GM12873 (cell line): ENCODE measurements at regions not wholly inside any gene's neighbourhood (a gene's known extent, or its start where the extent isn't known, plus 50 kb on each side); places are given as distances from the start of the nearest gene placed in this dataset.
A peak's percentile ranks its signal among the peaks of the same experiment; 100 is the strongest.

Source experiments
- CTCF ChIP-seq: IDR thresholded peaks from 2 replicates; pipeline ENCODE4 v1.5.1; 2012; ENCODE audit warnings: low read depth, mild to moderate bottlenecking, moderate library complexity, low read length, control low read depth; ENCODE audit not compliant: insufficient read depth; ENCODE audit errors: missing control alignments

- TF ChIP-seq CTCF: no peak
These were observed 110.7 kb upstream of the GZMB start for GRCh38 chr14:24744641-24745040.

DNA sequence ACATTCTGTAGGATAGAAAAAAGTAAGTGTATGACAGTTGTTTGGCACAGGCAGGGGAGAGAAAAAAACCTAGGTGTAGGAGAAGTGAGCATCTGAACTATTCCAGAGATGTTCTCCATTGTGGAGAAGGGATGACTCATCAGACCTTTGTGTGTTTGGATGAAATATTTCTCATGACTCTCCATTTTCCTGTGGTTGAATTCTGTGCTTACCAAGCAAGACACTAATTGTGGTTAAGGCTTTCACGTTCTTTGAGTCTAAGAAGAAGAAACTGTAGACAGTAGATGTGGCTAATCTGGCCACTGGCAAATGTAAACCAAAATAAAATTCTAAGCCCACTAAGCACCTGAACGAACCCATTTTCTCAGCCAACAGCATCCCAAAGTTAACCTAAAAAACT, 107.9 kb upstream of the GZMB start:
- no peak for TF ChIP-seq CTCF

DNA sequence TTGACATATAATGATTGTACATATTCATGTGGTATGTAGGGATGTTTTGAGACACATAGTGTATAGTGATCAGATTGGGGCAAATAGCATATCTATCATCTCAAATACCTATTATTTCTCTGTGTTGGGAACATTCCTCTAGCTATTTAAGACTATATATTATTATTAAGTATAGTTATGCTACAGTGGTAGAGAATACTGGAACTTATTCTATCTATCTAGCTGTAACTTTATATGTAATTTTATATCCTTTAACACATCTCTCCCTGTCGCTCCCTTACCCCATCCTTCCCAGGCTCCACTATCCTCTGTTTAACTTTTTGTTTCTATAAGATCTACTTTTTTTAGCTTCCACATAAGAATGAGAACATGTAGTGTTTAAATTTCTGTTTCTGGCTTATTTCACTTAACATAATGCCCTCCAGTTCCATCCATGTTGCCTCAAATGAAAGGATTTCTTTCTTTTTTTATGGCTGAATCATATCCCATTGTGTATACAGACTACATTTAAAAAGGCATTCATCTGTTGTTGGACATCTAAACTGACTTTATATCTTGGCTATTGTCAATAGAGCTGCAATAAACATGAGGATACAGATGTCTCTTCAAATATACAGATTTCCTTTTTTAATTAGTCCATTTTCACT, 102.1 kb upstream of the GZMB start:
- no peak for TF ChIP-seq CTCF

- TF ChIP-seq CTCF: peak; percentile 73
These were observed 101.0 kb upstream of the GZMB start for GRCh38 chr14:24734917-24735500.

DNA sequence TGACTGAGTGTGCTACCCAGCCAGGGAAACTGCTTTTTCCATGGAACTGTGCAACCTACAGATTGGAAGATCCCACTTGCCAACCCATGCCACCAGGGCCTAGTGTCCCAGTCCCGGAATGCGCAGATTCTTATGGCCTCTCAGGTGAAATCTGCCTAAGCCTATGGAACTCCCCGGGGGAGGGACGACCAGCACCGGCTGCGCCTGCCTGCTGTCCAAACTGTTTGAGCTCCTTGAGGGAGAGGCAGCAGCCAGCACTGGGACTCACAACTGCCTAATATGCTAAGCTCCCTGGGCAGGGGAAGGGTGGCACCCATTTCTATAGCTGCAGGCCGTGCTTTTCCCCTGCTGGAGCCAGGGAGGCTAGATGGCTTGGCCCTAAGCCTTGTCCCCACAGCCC, 92.5 kb upstream of the GZMB start:
- TF ChIP-seq CTCF: no peak

- no peak for TF ChIP-seq CTCF
These were observed 91.3 kb upstream of the GZMB start for GRCh38 chr14:24725311-24725710.

DNA sequence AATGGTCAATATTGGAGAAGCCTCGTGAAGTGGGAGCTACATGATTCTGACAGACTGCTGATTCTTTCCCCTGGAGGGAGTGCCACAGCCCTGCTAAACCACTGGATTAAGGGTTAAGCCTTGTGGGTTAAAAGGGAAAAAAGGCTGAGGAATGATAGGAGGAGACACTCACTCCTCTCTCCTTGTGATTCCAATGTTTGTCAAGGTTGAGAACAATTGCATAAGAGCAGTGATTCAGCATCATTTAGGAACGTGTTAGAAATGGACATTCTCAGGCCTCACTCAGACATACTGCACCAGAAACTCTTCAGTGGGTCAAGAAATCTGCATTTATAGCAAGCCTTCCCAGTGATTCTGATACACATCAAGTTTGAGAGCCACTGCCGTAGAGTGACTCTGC, 87.8 kb upstream of the GZMB start:
- TF ChIP-seq CTCF: no peak
